ENCODE measurements at regions not wholly inside any gene's neighbourhood (a gene's known extent, or its start where the extent isn't known, plus 50 kb on each side); places are given as distances from the start of the nearest gene placed in this dataset.

GRCh38 chr3:152656214-152656971, 178.5 kb upstream of the P2RY1 start:
- no peak overlapping the region for H3K4me3 ChIP-seq (replicated peaks; ENCODE audit: low read depth, low read length)
- peak; percentile 8 for DNase-seq (ENCODE audit: low read depth)
- TF ChIP-seq CTCF (IDR thresholded peaks at IDR 0.05; ENCODE audit: low read length, missing control alignments): no peak

GRCh38 chr3:152656972-152657355, 178.0 kb upstream of the P2RY1 start:
- H3K4me3 ChIP-seq (replicated peaks; ENCODE audit: low read depth, low read length): no peak overlapping the region
- no peak for TF ChIP-seq CTCF (IDR thresholded peaks at IDR 0.05; ENCODE audit: low read length, missing control alignments)
- no peak for DNase-seq (ENCODE audit: low read depth)

GRCh38 chr3:152658977-152659720, 175.8 kb upstream of the P2RY1 start:
- no peak for DNase-seq (ENCODE audit: low read depth)
- H3K4me3 ChIP-seq (replicated peaks; ENCODE audit: low read depth, low read length): no peak overlapping the region

GRCh38 chr3:152662157-152662556, 172.8 kb upstream of the P2RY1 start:
- TF ChIP-seq CTCF (IDR thresholded peaks at IDR 0.05; ENCODE audit: low read length, missing control alignments): no peak
- no peak for DNase-seq (ENCODE audit: low read depth)
- no peak overlapping the region for H3K4me3 ChIP-seq (replicated peaks; ENCODE audit: low read depth, low read length)

More at GRCh38 chr3:152658977-152659720, 175.8 kb upstream of the P2RY1 start:
- TF ChIP-seq CTCF (IDR thresholded peaks at IDR 0.05; ENCODE audit: low read length, missing control alignments): no peak

GRCh38 chr3:152664766-152665165, 170.2 kb upstream of the P2RY1 start:
- DNase-seq (ENCODE audit: low read depth): no peak
- H3K4me3 ChIP-seq (replicated peaks; ENCODE audit: low read depth, low read length): no peak overlapping the region
- TF ChIP-seq CTCF (IDR thresholded peaks at IDR 0.05; ENCODE audit: low read length, missing control alignments): no peak

GRCh38 chr3:152667267-152667666, 167.7 kb upstream of the P2RY1 start:
- no peak for TF ChIP-seq CTCF (IDR thresholded peaks at IDR 0.05; ENCODE audit: low read length, missing control alignments)
- no peak overlapping the region for H3K4me3 ChIP-seq (replicated peaks; ENCODE audit: low read depth, low read length)
- no peak for DNase-seq (ENCODE audit: low read depth)

Measured in fibroblast of pulmonary artery (primary cell).